Chondrocyte (in vitro differentiated cells): ENCODE measurements at regions not wholly inside any gene's neighbourhood (a gene's known extent, or its start where the extent isn't known, plus 50 kb on each side); places are given as distances from the start of the nearest gene placed in this dataset.

Experiments
- DNase-seq: peaks from one replicate; pipeline ENCODE4 v3.0.0; 2021; ENCODE audit warnings: mixed read lengths, low spot score
- H3K27ac Mint-ChIP-seq: one replicate; pipeline ENCODE4 v1.8.0; 2021; ENCODE audit warnings: mild to moderate bottlenecking, moderate library complexity, mixed read lengths; ENCODE audit not compliant: unreplicated experiment
- H3K27me3 Mint-ChIP-seq: 2 replicates; pipeline ENCODE4 v1.8.0; 2021; ENCODE audit warnings: low read depth, mixed read lengths
- H3K36me3 Mint-ChIP-seq: 2 replicates; pipeline ENCODE4 v1.8.0; 2021; ENCODE audit warnings: low read depth, mixed read lengths
- H3K4me1 Mint-ChIP-seq: 2 replicates; pipeline ENCODE4 v1.8.0; 2021; ENCODE audit warnings: low read depth, mild to moderate bottlenecking, mixed read lengths
- H3K4me3 Mint-ChIP-seq: one replicate; pipeline ENCODE4 v1.8.0; 2021; ENCODE audit warnings: mild to moderate bottlenecking, moderate library complexity, mixed read lengths; ENCODE audit not compliant: unreplicated experiment
- H3K9me3 Mint-ChIP-seq: 2 replicates; pipeline ENCODE4 v1.8.0; 2021; ENCODE audit warnings: low read depth, mixed read lengths
- CTCF ChIP-seq: fragments of 200-600 bp; sonication (generic); IDR thresholded peaks from 2 replicates; pipeline ENCODE4 v1.5.0; 2021; ENCODE audit warnings: antibody characterized with exemption, mild to moderate bottlenecking, moderate library complexity

DNA sequence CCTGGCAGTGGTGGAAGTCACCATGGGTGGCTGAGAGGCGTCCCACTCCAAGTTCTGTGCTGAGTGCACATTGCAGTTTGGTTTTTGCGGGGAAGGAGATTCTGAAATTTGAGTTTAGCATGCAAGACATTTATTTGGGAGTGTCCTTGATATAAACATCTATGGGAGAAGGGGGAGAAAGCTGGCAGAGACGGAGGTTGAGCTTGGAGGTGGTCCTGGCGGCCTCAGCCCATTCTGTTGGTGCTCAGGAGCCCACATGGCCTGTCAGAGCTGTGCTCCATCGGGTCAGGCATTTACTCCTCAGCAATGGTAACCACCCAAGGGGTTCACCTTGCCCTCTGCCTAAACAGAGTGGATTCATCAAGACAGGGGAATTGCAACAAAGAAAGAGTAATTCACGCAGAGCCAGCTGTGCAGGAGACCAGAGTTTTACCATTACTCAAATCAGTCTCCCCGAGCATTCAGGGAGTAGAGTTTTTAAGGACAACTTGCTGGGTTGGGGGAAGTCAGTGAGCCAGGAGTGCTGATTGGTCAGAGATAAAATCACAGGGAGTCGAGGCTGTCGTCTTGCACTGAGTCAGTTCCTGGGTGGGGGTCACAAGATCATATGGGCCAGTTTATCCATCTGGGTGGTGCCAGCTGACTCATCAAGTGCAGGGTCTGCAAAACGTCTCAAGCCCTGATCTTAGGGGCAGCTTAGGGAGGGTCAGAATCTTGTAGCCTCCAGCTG is 323.3 kb upstream of the TMEM132C start:
- no peaks in the 10 kb centered on the region for H3K27me3 Mint-ChIP-seq
- no peak overlapping the region for H3K27ac Mint-ChIP-seq
- TF ChIP-seq CTCF, result no peak
- no peaks in the 10 kb centered on the region for H3K9me3 Mint-ChIP-seq
- DNase-seq, result no peak
- peaks cover 6% of the 10 kb centered on the region for H3K4me1 Mint-ChIP-seq
- H3K4me3 Mint-ChIP-seq, result no peak overlapping the region
- no peaks in the 10 kb centered on the region for H3K36me3 Mint-ChIP-seq

- Mint-ChIP-seq H3K9me3 (no peaks in the 10 kb centered on the region), H3K36me3 (no peaks in the 10 kb centered on the region)
Observed at GRCh38 chr12:127944211-127944899, 322.6 kb upstream of the TMEM132C start.

GRCh38 chr12:127957001-127957660 is 309.8 kb upstream of the TMEM132C start:
- Mint-ChIP-seq H3K36me3 (no peaks in the 10 kb centered on the region), H3K27ac (no peak overlapping the region), H3K9me3 (peaks cover 4% of the 10 kb centered on the region), H3K4me3 (no peak overlapping the region), H3K27me3 (no peaks in the 10 kb centered on the region), H3K4me1 (peaks cover 30% of the 10 kb centered on the region)
- no peak for TF ChIP-seq CTCF
- DNase-seq, result no peak

More at GRCh38 chr12:127944211-127944899, 322.6 kb upstream of the TMEM132C start:
- peaks cover 6% of the 10 kb centered on the region for H3K4me1 Mint-ChIP-seq
- no peak for DNase-seq
- no peak overlapping the region for H3K4me3 Mint-ChIP-seq
- no peaks in the 10 kb centered on the region for H3K27me3 Mint-ChIP-seq
- H3K27ac Mint-ChIP-seq, result no peak overlapping the region
- TF ChIP-seq CTCF, result no peak

- Mint-ChIP-seq H3K27ac (no peak overlapping the region), H3K4me3 (no peak overlapping the region), H3K27me3 (no peaks in the 10 kb centered on the region), H3K36me3 (no peaks in the 10 kb centered on the region), H3K9me3 (peaks cover 4% of the 10 kb centered on the region), H3K4me1 (peaks cover 26% of the 10 kb centered on the region)
- no peak for TF ChIP-seq CTCF
- DNase-seq, result no peak
Observed at GRCh38 chr12:127962303-127962702, 304.7 kb upstream of the TMEM132C start.

DNA sequence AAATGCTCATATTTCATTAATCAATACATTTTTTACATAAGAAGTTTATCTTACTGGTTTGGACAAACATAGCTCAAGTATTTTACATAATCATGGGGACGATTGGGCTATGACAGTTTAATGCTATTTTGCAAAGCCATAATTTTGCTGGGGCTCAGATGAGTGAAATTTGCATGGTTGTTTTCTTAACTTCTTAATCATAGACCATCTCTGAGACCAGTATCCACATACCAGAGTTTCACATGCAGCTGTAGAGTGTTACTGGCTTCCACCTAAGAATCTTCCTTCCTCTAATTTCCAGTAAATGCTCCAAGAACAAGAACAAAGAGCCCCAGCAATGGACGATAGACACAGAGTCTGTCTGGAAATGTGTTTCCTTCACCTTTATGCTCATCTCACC is 303.0 kb upstream of the TMEM132C start:
- peaks cover 15% of the 10 kb centered on the region for H3K4me1 Mint-ChIP-seq
- no peak for TF ChIP-seq CTCF
- H3K9me3 Mint-ChIP-seq, result peaks cover 10% of the 10 kb centered on the region
- no peak overlapping the region for H3K4me3 Mint-ChIP-seq
- DNase-seq, result no peak
- no peak overlapping the region for H3K27ac Mint-ChIP-seq
- H3K36me3 Mint-ChIP-seq, result no peaks in the 10 kb centered on the region
- no peaks in the 10 kb centered on the region for H3K27me3 Mint-ChIP-seq
